ENCODE measurements at regions not wholly inside any gene's neighbourhood (a gene's known extent, or its start where the extent isn't known, plus 50 kb on each side); places are given as distances from the start of the nearest gene placed in this dataset.
"Not testable (repeated sequence)": the region's sequence is repeated elsewhere in the genome, so short reads cannot be mapped to it uniquely, and the experiment has no call there.

DNA sequence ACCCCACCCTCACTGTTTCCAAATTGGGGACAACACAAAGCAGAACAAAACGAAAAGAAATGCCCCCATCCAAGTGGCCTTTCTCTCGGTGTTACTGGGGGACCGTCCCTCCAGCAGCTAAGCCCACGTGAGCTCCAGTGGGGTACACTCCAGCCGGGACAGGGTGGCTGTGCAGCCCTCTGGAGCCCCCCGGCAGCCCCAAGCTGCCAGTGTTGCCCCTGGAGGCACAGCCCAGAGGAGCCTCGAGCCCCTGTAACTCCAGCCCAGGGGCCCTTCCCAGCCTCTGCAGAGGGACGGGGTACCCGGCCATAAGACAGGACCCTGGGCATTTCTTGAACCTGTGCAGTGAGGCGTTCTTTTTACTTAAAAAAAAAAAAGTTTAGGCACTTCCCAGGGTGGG lies 124.5 kb upstream of the KCTD7 start:
- DNase-seq: no peak

DNA sequence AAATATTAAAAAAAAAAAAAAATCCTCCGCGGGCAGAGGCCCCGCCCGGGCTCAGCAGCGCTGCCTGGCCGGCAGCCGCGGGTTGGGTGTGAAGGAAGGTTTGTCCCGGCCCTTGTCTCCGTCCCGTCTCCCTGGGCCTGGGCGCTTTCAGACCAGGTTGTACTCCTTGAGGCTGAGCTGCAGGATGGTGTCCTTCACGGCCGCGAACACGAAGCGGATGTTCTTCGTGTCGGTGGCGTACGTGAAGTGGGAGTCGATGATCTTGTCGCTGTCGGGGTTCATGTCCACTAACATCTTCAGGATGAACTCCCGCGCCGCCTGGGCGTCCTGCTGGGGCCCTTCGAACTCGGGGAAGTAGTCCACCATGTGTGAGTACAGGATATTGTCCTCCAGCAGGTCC lies 123.7 kb upstream of the KCTD7 start:
- no peak for DNase-seq

DNA sequence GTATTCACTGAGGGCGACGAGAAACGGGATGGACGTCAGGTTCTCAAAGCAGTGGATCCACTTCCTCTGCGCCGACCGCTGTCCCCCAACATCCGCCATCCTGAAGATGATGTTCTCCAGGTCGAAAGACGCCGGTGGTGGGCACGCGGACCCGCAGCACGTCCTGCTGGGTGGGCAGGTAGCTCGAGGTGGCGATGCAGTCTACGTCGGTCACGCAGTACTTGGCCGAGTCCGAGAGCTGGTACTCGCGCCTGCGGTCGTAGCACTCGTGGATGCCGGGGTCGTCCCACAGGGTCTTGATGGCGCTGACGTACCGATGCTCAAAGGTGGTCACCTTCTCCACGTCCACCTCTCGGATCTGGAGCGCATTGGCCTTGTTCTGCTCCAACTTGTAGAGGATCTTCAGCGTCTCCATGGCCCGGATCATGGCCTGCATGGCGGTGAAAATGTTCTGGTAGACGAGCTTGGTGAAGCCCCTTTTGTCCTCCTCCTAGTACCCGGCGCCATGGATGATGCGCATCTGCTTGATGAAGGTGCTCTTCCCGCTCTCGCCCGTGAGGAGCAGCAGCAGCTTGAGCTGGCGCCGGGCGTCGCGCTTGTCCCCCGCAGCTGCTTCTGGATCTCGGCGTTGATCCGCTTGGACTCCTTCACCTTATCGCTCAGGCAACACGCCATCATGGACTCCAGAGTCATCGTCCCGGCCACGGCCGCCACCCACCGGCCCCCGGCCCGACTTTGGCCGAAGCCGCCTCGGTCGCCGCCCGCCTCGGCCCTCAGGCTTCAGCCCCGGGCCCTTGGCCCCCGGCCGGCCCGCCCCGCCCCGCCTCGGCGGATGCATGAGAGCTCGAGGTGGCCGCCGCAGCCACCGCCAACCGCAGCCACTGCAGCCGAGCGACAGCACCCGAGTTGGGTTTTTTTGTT lies 122.9 kb upstream of the KCTD7 start:
- no peak for DNase-seq

DNA sequence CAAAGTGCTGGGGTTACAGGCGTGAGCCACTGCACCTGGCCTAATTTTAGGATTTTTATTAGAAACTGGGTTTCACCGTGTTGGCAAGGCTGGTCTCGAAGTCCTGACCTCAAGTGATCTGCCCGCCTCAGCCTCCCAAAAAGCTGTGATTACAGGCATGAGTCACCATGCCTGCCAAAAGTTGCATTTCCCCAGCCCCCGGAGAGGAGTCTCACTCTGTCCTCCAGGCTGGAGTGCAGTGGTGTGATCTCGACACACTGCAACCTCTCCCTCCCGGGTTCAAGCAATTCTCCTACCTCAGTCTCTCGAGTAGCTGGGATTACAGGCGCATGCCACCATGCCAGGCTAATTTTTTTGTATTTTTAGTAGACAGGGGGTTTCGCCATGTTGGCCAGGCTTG lies 122.0 kb upstream of the KCTD7 start:
- DNase-seq: not testable (repeated sequence)

DNA sequence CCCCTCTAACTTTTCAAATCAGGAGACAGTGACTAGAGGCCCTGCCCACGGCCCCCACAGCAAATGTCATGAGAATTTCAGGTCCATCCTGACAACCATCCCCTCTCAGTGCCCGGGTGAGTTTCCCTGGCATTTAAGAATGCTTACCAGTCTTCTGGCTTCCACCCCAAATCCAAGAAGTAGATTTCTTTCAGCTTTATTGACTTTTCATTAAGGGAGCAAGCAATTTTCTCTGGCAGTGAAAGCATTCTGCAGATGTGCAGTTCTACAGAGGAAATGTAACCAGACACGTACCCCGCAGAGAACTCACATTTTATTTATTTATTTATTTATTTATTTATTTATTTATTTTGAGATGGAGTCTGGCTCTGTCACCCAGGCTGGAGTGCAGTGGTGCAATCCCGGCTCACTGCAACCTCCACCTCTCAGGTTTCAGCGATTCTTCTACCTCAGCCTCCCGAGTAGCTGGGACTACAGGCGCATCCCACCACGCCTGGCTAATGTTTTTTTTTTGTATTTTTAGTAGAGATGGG lies 120.9 kb upstream of the KCTD7 start:
- no peak for DNase-seq

DNA sequence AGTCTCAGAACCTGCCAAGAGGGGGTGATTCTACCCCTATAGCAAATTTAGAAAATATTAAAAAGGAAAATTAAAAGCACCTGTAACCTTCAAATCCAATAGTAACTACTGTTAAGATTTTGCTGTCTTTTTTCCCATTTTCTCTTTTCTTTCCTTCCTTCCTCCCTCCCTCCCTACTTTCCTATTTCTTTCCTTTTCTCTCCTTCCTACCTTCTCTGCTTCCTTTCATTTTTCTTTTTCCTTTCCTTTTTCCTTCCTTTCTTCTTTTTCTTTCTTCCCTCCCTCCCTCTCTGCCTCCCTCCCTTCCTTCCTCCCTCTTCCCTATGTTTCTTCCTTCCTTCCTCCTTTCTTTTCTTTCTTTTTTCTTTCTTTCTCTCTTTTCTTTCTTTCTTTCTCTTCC lies 120.2 kb upstream of the KCTD7 start:
- DNase-seq: no peak

DNA sequence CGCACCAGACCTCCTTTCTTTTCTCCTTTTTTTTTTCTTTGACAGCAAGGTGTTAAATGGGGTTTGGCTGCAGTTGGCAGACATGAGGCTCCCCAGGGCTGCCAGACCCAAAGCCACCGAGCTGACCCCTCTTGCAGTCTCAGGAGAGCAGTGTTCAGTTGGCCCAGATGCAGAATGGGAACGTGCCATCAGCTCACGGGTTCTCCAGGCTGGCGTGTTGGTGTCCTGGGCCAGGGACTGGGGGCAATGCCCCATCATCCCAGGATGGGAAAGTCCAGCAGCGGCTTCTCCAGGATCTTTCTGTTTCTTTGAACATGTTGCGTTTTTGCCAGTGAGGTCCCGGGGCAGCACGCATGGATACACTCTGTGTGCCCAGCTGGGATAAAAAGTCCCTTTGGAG lies 114.6 kb upstream of the KCTD7 start:
- DNase-seq: no peak

DNA sequence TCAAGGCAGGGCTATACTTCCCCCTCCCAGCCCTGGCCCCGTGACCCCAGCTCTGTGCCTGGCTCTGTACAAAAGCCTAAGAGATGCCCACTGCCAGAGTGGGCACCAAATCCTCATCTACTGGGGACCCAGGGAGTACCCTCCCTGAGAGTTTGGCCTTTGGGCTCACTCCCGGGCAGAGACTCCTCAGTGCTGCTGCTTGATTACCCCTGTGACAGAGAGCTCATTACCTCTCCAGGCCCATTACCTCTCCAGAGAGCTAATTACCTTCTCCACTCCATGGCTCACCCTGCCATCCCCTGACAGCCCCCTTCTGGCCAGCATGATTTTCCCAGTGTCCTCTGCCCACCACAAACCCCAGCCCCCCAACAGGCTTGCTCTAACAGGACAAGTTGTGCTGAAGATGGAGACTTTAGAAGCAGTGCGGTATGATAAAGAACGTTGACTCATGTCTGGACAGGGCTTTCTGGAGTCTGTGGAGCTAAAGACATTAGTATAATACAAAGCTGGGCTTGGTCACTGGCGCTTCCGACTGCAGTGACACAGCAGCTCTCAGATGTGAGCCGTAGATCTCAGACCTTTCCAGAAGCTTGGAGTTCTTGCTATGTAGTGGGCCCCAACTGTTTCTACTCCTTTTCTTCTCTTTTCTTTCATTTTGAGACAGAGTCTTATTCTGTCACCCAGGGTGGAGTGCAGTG lies 111.3 kb upstream of the KCTD7 start:
- no peak for DNase-seq

DNA sequence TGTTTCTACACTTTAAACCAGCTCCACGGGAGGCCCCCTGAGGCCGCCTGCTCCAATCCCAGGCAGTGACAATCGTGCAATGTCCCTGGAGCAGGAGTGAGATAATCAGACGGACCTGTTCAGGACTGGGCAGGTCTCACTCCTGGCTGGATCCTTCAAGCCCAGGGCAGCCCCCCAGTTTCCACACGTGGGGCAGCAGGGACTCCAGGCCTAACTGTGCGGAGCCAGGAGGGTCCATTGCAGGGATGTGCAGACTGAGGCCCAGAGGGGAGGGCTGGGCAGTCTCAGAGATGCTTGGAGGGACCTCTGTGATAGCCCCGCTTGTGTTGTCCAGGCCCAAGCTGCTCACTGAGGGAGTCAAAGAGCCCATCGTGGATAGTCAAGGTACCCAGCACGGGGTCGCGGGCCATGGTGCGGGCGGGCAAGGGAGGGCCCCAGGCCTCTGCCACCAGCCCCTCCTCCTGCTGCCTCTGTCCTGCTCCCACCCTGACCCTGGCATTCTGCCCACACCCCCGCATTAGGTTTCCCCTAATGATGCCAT lies 110.5 kb upstream of the KCTD7 start:
- no peak for DNase-seq

DNA sequence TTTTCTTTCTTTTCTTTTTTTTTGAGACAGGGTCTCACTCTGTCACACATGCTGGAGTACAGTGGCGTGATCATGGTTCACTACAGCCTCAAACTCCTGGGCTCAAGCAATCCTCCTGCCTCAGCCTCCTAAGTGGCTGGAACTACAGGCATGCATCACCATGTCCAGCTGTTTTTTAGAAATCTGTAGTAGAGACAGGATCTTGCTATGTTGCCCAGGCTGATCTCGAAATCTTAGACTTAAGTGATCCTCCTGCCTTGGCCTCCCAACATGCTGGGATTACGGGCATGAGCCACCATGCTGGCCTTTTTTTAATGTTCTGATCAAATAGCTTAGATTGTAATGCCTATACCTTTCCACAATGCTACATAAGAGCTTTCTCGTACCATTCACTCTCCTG lies 107.0 kb upstream of the KCTD7 start:
- DNase-seq: no peak

DNA sequence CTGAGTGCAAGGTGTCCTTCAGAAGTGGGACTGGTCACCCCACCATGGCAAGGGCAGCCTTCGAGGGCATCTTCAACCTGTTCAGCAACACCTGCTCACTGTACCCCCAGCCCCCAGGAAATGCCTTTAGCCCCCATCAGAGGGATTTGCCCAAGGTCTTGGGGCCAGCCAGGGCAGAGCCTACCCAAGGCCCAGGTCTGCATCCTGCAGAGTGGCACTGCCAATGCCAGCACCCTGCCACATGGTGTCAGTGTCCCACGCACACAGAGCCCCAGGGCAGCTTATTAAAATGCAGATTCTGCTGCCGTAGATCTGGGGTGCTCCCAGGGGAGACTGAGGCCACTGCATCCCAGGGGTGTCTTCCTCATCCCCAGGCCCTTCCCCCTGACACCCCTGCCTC lies 106.2 kb upstream of the KCTD7 start:
- no peak for DNase-seq

DNA sequence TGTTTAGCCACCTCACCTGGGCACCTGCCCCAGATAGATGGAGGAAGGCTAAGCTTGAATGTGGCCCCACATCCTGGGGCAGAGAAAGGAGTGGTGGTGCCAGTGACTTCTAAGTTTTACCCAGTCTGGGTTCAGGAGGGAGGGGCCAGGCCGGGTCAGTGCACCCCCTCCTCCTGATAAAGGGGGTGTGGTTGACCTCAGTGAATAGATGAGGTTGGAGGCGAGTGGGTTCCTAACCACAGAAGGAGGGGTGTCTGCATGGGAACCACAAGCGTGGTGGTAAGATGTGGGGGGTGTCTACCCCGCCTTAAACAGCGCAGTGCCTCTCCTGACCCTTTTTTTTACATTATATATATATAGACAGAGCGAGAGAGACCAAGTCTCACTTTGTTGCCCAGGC lies 105.3 kb upstream of the KCTD7 start:
- no peak for DNase-seq

DNA sequence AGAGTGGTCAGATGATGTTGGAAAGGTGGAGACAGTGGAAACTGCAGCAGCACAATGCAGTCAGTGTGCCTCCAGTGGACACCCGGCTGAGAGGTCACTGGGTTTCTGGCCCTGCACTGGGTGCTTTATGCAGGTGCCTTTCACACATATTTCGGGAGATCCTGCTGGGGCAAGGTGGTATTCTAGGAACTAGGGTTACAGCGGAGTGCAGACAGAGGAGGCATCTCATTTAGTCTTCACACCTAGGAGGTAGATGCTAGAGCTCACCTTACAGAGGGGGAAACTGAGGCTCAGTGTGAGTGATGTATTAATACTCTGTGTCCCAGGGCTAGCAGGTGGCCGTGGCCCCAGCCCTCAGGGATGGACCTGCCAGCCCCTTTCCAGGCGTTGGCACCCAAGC lies 103.9 kb upstream of the KCTD7 start:
- no peak for DNase-seq

DNA sequence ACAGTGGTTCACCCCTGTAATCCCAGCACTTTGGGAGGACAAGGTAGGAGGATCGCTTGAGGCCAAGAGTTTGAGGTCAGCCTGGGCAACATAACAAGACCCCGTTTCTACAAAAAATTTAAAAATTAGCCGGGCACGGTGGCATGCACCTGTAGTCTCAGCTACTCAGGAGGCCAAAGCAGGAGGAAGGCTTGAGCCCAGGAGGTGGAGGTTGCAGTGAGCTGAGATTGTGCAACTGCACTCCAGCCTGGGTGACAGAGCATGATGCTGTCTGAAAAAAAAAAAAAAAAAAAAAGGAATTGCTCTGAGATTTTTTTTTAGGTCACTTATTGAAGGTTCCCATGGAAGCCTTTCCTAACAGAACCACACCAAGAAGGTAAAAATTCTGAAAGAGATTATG lies 101.9 kb upstream of the KCTD7 start:
- DNase-seq: not testable (repeated sequence)

DNA sequence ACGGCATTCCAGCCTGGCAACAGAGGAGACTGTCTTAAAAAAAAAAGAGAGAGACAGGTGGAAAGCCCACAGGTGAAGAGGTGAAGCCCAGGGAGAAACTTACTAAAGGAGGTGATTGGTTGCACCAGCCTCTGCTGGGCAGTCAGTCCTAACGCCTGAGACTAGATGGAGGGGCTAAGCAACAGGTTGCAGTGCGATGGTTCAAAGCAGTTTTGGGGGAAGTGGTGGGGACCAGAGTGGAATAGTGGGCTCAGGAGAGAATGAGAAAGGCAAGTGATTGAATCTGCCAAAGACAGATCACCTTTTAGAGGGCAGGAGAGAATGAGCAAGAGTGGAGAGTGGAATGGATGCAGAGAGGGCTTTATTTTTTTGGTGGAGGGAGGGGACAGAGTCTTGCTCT lies 100.0 kb upstream of the KCTD7 start:
- no peak for DNase-seq

DNA sequence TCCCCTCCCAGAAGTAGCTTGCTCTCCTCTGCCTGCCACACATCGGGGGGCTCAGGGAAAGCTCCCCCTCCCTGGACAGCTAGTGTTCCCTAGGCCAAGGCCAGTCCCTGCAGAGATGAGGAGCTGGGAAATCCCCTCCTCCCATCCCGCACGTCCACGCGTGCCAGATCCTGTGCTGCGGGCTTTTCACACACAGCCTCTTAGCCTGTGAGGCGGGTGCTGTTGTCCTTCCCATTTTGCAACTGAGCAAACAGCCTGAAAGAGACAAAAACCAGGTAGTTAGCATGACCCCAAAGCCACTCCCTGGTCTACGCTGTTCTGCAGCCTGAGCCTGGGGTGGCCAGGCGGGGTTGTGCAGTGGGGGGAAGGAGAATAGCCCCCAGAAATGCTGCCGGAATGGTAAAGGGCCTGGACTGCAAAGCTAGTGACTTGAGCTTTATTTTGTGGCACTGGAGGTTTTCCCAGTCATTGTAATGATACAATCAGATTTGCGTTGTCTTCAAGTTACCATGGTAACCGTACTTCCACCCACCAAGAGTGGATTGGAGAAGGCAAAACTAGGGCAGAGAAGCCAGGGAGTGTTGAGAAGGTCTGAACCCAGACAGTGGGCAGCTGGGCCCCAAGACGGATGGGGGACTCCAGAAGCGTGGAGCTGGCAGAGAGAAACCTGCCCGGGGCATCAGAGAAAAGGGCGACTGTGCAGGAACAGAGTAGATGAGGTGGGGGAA lies 98.6 kb upstream of the KCTD7 start:
- no peak for DNase-seq

DNA sequence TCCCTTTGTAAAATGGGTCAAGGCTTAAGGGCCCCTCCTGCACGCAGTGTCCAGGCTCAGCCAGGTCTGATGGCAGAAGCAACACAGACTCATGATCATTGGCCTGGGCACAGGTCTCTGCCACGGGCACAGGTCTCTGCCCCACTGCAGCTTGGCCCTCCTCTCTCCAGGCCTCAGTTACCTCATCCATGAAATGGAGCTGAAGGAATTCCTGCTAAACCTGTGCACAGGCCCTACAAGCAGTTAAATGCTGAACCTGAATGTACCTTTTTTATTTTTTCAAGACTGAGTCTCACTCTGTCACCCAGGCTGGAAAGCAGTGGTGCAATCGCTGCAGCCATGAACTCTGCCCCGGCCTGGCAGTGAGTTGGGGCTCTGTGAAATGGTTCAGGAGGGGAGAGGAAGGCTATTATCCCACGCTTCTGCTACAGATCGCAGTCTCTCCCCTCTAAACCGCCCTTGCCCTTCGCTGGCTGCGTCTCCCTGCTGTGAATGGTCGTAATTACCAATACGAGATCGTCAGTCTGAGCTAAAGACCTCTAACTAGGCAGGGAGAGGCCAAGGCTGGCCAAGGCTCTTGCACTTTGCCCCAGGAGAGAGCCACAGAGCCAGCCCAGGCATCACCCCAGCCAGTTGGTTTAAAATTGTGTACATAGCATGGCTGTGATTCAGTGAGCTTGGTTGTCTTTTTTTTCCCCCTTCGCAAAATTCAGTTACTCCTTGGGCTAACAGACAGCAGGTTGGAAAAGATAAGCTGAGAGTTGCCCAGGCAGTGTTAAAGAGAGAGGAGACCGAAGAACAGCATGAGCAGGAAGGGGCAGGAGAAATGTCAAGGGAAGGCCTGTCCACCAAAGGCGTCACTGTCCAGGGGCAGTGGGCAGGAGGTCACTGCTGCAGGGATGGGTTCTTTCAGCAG lies 93.0 kb upstream of the KCTD7 start:
- DNase-seq: no peak

DNA sequence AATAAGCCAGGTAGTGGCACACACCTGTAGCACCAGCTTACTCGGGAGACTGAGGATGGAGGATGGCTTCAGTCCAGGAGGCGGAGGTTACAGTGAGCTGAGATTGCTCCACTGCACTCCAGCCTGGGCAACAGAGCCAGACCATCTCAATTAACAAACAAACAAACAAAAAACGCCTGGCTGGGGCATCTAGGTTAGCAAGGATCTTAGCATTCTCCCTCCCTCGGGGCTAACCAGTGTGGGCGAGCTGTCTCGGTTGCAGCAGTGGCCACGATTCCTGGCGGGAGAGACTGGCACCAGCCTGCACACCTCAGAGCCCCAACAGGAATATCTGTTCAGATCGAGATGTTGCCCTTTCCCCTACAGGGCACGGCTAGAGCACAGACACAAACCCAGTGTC lies 91.3 kb upstream of the KCTD7 start:
- DNase-seq: no peak

DNA sequence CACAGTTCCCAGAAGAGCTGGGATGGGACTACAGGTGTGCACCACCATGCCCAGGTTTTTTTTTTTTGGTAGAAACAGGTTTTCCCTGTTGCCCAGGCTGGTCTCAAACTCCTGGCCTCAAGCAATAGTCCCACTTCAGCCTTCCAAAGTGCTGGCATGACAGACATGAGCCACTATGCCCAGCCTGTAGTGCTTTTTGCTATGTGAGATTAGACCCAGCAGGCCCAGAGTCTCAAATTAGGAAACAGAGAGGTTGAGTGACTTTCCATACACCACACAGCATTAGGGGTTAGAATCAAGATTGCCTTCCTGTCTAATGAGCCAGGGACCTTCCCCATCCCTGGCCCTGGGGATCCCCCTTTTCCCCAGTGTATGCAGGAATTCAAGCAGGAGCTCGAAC lies 90.8 kb upstream of the KCTD7 start:
- no peak for DNase-seq

DNA sequence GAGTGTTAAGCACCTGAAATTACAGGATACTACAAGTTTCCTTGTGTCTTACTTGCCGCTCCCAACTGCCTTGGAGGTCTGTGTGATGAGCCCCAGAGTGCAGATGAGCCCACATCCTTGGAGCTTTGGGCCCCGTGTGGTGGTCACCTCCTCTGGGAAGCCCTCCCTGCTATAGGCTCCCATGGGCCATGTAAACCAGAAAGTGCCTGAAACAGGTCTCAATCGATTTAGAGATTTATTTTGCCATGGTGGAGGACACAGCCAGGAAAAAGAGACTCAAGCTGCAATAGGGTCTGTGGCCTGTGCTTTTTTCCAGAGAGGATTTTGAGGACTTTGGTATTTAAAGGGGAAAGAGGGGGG lies 89.4 kb upstream of the KCTD7 start:
- no peak for DNase-seq

DNA sequence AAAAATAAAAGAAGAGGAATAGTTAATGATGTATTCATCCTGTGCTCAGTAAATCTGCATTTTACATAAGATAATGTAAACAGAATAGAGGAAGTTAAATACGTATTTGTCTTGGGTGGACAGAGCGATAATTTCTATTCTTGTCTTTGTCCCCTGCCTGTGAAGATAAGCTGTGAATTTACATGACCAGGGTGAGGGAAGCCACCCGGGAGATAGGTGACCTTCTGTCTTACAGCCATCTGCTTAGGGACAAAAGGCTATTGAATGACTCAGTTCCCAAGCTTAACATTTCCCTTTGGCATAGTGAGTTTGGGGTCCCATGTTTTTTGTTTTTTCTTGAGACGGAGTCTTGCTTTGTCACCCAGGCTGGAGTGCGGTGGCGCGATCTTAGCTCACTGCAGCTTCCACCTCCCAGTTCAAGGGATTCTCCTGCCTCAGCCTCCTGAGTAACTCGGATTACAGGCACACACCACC lies 88.7 kb upstream of the KCTD7 start:
- no peak for DNase-seq

DNA sequence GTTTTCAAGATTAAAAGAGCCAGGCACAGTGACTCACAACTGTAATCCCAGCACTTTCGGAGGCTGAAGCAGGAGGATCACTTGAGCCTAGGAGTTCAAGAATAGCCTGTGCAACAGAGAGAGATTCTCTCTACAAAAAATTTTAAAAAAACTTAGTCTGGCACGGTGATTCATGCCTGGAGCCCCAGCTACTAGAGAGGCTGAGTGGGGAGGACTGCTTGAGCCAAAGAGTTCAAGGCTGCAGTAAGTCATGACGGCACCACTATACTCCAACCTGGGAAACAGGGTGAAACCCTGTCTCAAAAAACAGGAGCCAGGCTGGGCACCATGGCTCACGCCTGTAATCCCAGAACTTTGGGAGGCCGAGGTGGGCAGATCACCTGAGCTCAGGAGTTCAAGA lies 86.6 kb upstream of the KCTD7 start:
- DNase-seq: no peak

All from NCI-H2107 (cell line).